Kidney glomerular epithelial cell (primary cell): ENCODE measurements at regions not wholly inside any gene's neighbourhood (a gene's known extent, or its start where the extent isn't known, plus 50 kb on each side); places are given as distances from the start of the nearest gene placed in this dataset.

ENCODE experiments used
- DNase-seq: peaks from one replicate; lab custom pipeline; 2025; lab: John Stamatoyannopoulos, UW

DNA sequence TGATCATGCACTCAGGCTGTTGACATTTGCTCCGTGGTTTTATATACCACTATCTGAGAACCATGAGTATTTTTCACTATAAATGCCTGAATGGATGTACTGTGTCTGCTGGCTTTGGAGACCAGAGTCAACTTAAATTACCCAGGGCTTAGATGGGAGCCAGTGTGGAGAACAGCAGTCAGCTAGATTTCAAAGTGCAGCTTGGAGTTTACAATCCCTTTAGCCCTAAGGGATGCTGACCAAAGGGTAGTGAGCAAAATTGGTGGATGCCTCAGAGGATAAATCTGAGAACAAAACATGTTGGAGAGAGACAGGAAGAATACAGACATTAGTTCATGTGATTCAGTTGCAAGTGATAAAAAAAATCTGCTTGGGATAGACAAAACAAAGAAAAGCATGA, 327.5 kb downstream of the C11orf87 start:
- DNase-seq, result no peak

DNA sequence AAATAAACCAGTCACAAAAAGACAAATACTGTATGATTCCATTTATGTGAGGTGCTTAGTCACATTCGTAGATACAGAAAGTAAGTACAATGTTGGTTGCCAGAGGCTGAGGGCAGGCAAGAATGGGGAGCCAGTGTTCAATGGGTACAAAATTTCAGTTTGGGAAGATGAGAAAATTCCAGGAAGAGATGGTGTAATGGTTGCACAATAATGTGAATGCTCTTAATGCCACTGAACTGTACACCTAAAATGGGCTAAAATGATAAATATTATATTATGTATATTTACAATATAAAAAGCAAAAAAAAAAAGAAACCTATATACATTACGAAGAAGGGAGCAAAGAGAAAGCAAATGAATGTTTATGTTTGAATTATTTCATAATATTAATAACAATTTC, 329.0 kb downstream of the C11orf87 start:
- no peak for DNase-seq

DNA sequence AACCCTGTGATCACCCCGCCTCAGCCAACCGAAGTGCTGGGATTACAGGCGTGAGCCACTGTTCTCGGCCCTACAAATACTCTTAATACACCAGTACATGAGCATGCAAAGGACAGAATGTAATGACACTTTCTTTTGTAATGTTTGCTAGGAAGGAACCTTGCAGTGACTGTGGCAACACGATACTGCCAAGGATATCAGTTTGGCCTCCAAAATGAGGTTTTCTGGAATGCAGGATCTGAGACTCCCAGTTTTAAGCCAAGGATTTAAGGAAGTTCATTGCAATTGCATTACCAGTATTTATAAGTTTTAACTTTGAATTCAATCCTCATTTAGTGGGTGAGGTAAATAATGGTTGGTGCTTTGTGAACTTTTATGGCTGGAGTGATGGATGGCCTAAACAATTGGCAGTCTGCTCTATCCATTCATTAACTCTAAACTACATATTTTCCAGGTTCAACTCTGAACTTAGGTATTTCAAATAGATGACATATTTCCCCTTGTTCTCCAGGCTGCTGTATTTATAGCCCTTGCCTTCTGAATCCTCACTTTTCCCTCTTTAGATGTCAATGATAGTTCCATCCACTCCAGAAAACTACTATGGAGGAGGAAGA, 330.3 kb downstream of the C11orf87 start:
- no peak for DNase-seq

DNA sequence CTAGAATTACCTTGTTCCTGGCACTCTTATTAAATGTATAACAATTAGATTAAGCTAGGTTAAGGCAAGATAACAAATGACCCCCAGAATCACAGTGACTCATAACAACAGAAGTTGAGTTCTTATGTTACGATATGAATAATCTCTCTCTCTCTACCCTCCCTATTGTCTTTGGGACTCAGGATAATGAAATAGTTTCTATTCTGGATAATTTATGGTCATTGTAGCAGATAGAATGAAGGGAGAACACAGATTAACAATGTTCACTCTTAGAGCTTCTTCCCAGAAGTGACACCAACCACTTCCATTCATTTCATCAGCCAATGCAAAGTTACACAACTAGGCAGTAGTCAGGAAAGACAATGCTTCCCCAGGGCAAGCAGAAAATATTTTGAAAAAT, 334.5 kb downstream of the C11orf87 start:
- no peak for DNase-seq

DNA sequence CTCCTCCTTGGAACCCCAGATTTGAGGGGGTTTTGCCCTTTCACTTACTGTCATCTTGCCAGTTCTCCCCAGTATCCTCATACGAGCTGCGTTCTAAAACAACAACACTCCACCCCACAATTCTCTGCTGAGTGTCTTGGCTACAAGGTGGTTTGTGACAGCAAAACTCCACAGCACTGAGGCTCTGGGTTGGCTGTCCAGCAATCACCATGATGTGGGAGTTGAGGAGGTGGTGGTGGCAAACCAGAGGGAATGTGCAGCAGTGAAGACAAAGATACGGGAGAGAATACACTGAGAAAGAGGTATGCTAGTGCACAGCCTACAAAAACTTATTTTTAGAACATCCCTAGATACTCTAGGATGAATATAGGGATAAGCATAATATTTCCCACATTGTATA, 335.0 kb downstream of the C11orf87 start:
- DNase-seq, result no peak

DNA sequence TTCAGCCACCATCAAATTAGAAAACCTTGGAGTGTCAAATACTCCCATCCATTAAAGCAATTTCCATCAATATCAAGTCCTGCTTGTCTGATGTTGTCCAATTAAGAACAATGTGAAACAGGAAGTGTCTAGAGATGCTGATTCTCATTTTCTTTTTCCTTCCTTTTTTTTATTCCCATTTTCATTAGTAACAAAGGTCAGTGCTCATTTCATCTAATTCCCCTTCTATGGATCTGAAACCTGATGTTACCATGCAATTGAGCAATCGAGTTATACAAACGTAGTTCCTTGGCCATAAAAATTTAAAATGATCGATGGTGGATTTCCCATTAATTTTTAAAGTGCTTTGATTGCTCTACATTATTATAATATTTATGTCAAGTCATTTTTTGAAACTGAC, 330.6 kb upstream of the ZC3H12C start:
- DNase-seq, result no peak

DNA sequence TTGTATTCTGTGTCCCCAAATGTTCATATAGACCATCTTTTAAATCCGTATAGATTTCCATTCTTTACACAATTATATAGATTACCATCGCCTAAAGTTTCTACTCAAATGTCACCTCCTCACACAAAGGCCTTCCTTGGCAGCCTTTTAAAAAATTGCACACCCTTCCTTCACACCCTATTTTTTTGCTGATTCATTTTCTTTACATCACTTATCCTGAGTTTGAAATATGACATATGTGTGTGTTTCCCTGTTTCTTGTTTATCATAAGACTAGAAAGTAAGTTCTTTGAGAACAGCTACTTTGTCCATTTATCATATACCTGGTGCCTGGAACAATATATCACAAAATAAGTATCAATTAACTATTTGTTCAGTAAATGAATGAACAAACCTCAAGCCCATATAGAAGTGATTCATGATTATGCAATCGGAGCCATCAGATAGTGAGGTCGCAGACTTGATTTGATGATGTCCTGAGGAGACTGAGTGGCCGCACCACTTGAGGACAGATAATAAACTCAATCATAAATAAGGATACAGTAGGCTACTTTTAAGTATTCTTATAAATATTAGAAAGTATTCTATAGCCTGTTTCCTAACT, 327.4 kb upstream of the ZC3H12C start:
- DNase-seq, result no peak

DNA sequence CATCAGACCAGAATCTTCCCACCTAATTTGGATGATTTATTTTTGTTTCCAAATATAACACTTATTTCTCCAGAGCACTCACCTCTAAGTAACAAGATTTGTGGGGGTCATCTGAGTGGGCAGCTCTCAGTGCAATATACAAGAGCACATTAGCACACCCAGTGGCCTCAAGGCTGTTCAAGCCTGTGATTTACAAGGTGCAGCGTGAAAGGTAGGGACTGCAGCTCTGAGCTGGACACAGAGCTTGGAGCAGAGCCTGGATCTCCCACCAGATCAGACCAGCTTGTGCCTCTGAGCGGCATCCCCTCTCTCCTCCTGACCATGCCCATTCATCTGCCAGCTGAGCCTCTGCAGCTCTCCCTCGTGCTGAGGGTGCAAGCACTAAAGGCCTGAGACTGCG, 323.3 kb upstream of the ZC3H12C start:
- DNase-seq, result no peak

DNA sequence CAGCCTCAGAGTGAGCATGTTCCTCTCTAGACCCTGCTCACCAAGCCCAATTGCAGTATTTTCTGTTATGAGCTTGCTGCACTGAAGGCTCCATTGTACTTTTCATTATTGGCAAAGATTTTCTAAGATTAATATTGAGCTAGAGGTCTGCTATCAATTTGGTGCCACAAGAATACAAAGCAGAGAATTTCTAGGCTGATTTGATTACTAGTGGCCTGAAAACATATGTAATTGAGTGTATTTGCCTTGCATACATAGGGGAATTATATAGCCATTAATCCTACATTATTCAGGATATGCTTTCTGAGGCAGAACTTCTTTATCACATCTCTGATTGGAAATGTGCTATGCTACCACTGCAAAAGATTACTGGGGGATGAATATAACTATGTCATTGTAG, 322.9 kb upstream of the ZC3H12C start:
- no peak for DNase-seq

DNA sequence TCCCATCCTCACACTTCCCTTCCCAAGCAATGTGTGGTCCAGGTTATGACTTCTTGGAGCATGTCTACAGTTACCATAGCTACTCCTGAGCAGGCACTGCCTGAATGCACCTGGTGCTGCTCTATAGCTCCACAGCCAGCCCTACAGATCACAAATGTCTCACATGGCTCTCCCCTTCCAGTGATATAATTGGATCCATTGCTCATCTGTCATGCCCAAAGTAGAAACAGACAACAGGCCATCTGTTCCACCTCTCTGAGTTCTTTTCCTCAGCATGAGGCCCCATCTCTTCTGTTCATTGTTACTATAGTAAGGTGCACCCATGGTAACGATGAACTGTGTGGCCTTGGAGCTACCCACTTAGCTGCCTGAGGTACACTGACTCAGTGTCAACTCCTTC, 320.3 kb upstream of the ZC3H12C start:
- DNase-seq, result no peak

DNA sequence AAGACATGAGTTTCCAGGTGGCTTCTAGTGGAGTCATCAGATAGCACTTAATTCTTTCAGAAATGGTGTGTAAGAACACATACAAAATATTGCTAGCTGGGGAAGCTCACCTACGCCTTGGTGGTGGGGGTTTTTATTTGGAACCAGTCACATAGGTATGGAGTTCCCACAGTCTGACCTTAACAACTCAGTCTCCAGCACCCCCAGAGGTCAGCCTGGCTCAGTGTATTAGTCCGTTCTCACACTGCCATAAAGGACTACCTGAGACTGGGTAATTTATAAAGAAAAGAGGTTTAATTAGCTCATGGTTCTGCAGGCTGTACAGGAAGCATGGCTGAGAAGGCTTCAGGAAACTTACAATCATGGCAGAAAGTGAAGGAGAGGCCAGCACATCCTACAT, 317.5 kb upstream of the ZC3H12C start:
- no peak for DNase-seq

DNA sequence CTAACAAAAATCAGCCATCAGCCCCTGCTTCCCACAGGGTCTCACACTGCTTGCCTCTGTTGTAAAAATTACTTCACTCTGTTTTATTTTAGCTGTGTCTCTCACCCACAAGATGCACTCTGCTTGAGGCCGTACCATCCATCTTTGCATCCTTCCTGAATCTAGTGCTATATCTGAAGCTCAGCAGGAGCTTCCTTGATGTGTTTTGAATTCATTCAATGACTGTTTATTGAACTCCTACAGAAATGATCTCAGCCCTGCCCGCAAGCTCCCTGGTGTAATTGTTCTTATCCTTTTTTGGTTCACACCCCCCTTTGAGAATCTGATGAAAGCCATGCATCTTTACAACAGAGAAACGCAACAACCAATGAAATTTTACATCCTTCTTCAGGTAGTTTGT, 310.2 kb upstream of the ZC3H12C start:
- no peak for DNase-seq

DNA sequence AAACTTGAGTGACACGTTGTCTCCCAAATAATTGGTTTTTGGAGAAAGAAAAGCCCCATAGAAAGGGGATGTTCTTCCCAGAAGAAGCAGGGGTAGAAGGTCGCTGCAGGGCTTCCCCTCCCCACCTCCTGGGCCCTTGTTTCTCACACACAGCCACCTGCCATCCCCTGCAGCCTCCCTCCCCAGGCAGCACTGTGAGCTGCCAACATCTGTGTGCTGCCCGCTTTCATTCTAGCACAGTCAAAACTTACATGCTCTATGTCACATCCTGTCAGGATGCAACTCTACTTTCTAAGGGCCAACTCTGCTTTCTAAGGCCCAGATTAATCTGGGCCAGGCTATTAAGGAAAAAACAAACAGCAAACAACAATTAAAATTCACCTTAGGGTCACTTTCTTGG, 309.4 kb upstream of the ZC3H12C start:
- DNase-seq, result no peak

DNA sequence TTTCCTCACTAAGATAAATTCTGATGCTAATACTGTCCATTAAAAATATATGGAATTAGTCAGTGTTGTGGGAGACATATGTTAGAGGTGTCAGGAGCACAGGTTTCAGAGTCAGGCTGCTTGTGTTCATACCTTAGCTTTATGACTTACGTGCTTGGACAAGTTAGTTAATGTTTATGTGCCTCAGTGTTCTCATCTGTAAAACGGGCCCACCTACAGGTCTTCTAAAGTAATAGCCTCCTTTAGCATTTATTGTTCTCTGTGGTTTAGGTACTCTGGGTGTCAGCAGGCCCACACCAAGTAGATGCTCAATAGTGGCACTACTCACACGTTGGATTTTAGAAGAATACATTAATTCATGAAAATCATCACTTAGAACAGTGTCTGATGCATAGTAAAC, 308.7 kb upstream of the ZC3H12C start:
- DNase-seq, result no peak

DNA sequence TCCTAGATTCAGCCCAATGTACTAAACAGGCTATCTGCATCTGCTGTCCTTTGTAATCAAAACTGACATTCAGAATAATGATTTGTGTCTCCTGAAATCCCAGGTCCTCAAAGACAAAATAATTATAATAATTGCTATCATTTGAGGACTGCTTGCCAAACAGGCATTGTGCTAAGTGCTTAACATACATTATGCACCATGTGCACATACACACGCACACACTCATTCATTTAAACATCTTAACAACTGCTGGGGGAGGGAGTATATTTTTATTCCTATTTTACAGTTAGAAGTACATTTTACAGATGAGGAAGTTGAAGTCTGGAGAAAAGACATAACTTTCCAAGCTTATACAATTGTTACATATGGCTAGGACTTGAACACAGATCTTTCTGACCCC, 308.0 kb upstream of the ZC3H12C start:
- DNase-seq, result no peak

DNA sequence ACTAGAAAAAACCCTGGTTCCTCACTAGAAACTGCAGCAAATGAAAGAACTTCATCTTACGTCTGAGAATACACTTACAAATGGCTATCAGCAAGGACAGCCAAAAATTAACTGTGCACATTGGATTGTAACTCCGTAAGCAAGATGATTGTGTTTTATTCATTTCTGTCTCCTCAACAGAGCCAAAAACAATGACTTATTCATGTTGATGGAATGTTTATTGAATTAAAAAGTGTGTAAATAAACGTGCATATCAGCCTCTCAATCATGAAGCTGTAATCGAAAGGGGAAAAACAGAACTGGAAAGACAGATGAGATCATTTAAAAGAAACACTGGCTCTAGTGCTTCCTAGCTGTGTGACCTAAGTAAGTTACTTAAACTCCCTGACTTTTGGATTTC, 307.5 kb upstream of the ZC3H12C start:
- DNase-seq, result no peak

DNA sequence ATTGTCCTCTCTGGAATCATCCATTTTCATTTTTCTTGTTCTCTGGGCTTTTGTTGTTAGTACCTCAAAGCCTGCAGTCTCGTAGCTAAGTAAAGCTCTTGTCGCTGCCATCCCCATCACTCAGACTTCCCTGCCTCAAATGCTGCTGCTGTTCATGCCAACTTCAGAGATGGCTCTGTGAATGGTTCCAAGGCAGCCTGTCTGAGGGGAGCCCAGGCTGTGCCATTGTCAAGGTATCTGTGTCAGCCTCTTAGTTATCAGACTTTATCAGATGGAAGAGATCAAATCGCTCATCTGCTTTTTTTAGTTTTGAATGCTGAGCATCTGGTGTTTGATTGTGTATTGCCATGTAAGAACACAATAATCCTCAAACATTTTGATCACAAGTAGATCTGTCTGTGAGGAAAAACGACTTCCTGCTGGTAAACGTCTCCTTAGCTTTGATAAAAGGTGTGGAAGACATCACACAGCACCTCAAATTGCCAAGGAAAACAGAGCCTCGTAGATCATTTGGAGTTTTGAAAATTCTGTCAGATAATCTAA, 304.2 kb upstream of the ZC3H12C start:
- DNase-seq, result no peak

DNA sequence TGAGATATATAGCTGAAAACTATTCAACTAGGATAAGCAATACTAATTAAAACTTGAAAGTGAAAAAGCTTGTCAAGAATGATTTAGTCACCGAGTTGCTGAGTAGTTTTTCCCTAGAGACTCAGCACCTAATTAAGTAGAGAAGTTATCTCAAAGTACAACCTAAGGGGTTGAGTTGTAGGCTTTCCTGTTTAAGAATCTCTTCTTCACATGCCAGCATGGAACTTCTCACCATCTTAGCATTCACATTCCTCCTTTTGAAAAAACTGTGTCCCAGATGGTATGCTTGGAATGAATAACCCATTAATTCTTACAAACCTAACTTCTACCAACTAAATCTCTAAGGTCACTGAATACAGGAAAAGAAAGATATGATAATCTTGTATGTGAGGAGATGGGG, 303.3 kb upstream of the ZC3H12C start:
- no peak for DNase-seq

DNA sequence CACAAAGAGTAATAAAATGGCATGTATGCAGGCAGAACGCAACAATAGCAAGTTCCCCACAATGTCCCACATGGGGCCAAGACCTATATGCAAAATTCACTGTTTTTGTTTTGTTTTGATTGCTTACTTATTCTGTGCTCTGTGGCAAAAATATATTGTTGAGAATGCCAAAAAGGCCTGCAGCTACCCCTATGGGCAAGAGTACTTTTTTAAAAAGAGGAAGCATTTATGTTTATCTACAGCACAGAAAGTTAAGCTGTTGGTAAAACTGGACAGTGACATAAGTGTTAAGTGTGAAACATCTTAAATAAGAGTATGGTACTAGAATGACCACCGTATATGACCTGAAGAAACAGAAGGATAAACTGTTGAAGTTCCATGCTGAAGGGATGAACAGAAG, 301.9 kb upstream of the ZC3H12C start:
- no peak for DNase-seq

DNA sequence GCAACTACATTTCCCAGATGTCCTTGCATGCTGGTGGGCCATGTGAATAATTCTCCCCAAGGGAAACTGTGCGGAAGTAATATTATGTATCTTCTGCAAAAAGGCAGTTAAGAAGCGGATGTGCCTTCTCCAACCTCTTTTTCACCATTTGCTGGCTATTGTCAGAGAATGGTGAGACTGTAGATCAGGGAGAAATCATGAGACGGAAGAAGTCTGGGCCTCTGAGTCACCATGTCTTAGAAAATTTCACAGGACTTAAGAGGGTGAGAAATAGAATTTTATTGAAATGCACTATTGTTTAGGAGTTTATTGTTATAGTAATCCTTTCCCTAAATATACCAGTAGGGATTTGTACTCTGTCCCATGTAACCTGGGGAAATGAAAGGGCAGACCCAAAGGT, 298.7 kb upstream of the ZC3H12C start:
- no peak for DNase-seq

DNA sequence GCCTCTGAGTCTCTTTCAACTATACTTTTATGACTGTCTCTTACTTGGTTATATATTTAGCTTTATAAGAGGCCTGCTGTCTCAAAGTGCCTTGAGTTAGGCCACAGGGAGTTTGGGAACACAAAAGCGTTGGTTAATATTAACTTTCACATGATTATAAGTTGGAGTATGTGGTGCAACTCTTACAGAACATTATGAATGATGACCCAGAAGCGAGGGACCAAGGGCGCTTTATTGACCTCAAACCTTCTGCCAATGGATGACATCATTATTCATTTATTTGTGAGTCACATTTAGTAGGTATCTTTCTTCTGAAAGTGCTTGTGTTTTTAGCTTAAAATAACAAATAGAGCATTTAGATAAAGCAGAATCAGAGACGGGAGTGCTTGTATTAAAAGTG, 298.0 kb upstream of the ZC3H12C start:
- DNase-seq, result peak; percentile 55

DNA sequence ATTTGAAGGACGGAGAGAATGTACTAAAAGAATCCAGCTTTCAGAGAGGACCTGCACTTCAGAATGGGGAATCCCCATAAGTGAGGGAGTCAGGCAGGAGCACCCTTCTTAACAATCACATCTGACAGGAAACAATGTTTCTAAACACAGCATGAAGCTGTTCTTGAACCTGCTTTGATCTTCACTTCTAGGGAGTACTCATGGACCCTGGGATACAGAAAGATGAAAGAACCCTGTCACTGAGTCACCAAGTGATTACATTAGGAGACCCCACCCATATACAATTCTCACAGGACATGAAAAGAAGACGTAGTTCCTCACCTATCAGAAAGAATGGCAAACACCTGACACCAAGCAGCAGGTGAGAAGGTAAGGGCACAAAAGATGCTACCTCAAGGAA, 296.9 kb upstream of the ZC3H12C start:
- DNase-seq, result no peak

DNA sequence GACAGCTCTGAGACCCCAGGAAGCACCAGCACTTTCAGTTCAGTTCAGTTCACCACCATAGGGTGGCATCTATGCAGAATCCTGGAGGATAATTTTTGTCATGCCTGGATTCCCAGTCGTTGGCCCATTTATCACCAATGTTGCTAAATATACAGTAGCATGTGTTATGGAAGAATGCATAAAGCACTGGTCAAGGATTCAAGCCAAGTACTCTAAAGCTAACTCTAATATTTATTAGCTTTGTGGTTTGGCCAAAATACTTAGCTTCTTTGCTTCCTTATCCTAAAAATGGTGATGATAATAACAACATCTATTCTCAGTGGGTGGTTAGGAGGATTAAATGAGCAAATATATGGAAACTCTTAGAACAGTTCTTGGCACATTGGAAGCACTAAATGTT, 294.7 kb upstream of the ZC3H12C start:
- DNase-seq, result no peak

DNA sequence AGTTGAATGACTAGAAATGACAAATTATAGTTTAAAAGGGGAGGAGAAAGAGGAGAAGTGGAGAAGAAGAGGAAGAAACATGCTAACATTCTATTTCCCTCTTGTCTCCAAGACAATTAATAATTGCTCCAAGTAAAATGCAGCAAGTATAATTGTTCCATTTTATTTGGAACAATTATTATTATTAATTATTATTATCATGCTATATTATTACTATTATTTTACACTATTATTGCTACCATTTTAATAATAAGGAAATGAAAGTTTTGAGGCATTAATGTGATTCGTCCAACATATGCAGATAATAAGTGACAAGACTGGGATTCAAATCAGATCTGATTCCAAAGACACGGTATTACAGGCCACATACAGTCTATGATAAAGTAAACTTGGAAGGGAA, 293.6 kb upstream of the ZC3H12C start:
- no peak for DNase-seq
